Suppressor macrophage treated with lipopolysaccharide for 1 hour (primary cell): ENCODE measurements at regions not wholly inside any gene's neighbourhood (a gene's known extent, or its start where the extent isn't known, plus 50 kb on each side); places are given as distances from the start of the nearest gene placed in this dataset.
A peak's percentile ranks its signal among the peaks of the same experiment; 100 is the strongest.

ENCODE experiments used
- DNase-seq, 3 donors: peaks; one replicate each; pipeline ENCODE4 v3.0.0-alpha.2; 2020 to 2022

GRCh38 chr4:104901438-104901837 is 245.2 kb upstream of the TET2 start:
- no peak for DNase-seq

GRCh38 chr4:104901961-104902605 is 244.6 kb upstream of the TET2 start:
- no peak for DNase-seq

- DNase-seq: peak in 1 of 3 donors; percentile 16
Measured at GRCh38 chr4:104905065-104905464, 241.6 kb upstream of the TET2 start.

GRCh38 chr4:104905546-104905945 is 241.1 kb upstream of the TET2 start:
- DNase-seq: no peak

- no peak for DNase-seq
Measured at GRCh38 chr4:104906276-104906675, 240.4 kb upstream of the TET2 start.

GRCh38 chr4:104907074-104907649 is 239.5 kb upstream of the TET2 start:
- DNase-seq: no peak

GRCh38 chr4:104907991-104908390 is 238.7 kb upstream of the TET2 start:
- DNase-seq: no peak

GRCh38 chr4:104909376-104909775 is 237.3 kb upstream of the TET2 start:
- DNase-seq: no peak

- no peak for DNase-seq
Measured at GRCh38 chr4:104912518-104912917, 234.2 kb upstream of the TET2 start.

GRCh38 chr4:104915373-104915772 is 231.3 kb upstream of the TET2 start:
- no peak for DNase-seq

- no peak for DNase-seq
Measured at GRCh38 chr4:104915864-104916263, 230.8 kb upstream of the TET2 start.

- DNase-seq: no peak
Measured at GRCh38 chr4:104919406-104919805, 227.3 kb upstream of the TET2 start.

GRCh38 chr4:104930298-104930697 is 216.4 kb upstream of the TET2 start:
- DNase-seq: no peak

GRCh38 chr4:104930745-104931736 is 215.6 kb upstream of the TET2 start:
- peak; percentile 52 to 60 (median 54) for DNase-seq

- DNase-seq: no peak
Measured at GRCh38 chr4:104938624-104939023, 208.1 kb upstream of the TET2 start.

GRCh38 chr4:104940927-104941326 is 205.7 kb upstream of the TET2 start:
- DNase-seq: no peak

GRCh38 chr4:104941661-104942062 is 205.0 kb upstream of the TET2 start:
- DNase-seq: peak in 1 of 3 donors; percentile 32

GRCh38 chr4:104942990-104943743 is 203.5 kb upstream of the TET2 start:
- no peak for DNase-seq

- no peak for DNase-seq
Measured at GRCh38 chr4:104944596-104944995, 202.1 kb upstream of the TET2 start.

GRCh38 chr4:104964410-104965175 is 182.1 kb upstream of the TET2 start:
- DNase-seq: peak; percentile 31 to 58 (median 49)

GRCh38 chr4:104966349-104967033 is 180.2 kb upstream of the TET2 start:
- peak; percentile 76 to 85 (median 82) for DNase-seq
